GM12878 (cell line): ENCODE measurements at regions not wholly inside any gene's neighbourhood (a gene's known extent, or its start where the extent isn't known, plus 50 kb on each side); places are given as distances from the start of the nearest gene placed in this dataset.

Experiments
- ATAC-seq: fragments of 200-7000 bp; cut with Tn5 transposase; 3 replicates; pipeline ENCODE4 v1.9.1; 2020; ENCODE audit warnings: mild to moderate bottlenecking, moderate library complexity
- BruUV-seq: library from RNA; stranded (reverse); fragments of 400-500 nt; replicated peaks from 2 replicates; lab custom pipeline; 2021; lab: Mats Ljungman, UMichigan
- CTCF ChIA-PET: fragments of 300-600 bp; sonication (Branson Sonifier 250); formaldehyde crosslinking; extraction: SDS; loops from one replicate; lab custom pipeline; 2021; ENCODE audit warnings: inconsistent platforms; lab: Yijun Ruan, JAX
- POLR2A ChIA-PET: fragments of 350-600 bp; formaldehyde crosslinking; extraction: SDS; loops from one replicate; lab custom pipeline; 2021; ENCODE audit warnings: inconsistent platforms; lab: Charles Lee
- RAD21 ChIA-PET: fragments of 300-600 bp; sonication (Branson Sonifier 250); formaldehyde crosslinking; loops from one replicate; lab custom pipeline; 2023; ENCODE audit warnings: antibody characterized with exemption; ENCODE audit not compliant: unreplicated experiment; lab: Charles Lee
- SMC1A ChIA-PET: fragments of 300-600 bp; sonication (Branson Sonifier 250); formaldehyde crosslinking; loops from one replicate; lab custom pipeline; 2023; ENCODE audit not compliant: unreplicated experiment, uncharacterized antibody; lab: Charles Lee
- DNase-seq: peaks from one replicate; pipeline ENCODE4 v3.0.0-alpha.2; 2011; ENCODE audit warnings: low read depth, low spot score
- FAIRE-seq: peaks from 3 replicates; lab custom pipeline; 2011; peaks lifted over from hg19 to GRCh38; lab: Jason Lieb, UNC
- H2AFZ ChIP-seq: 2 replicates; pipeline ENCODE4 v1.6.0; 2011; ENCODE audit warnings: low read depth, low read length, control low read depth; ENCODE audit not compliant: control insufficient read depth
- H3K27ac ChIP-seq: 2 replicates; pipeline ENCODE4 v1.5.1; 2011; ENCODE audit warnings: control low read depth; ENCODE audit not compliant: control insufficient read depth, insufficient read depth
- H3K27me3 ChIP-seq, 2 experiments: replicated peaks in 1 of 2; 2 replicates each; pipeline versions ENCODE4 v1.6.0 to v1.6.1; 2011; ENCODE audit warnings: low read length in 1 of 2; ENCODE audit not compliant: control insufficient read depth in 2 of 2, insufficient read depth in 2 of 2
- H3K36me3 ChIP-seq, 2 experiments: 2 replicates each; pipeline ENCODE4 v1.5.1; 2011; ENCODE audit warnings: low read length in 1 of 2; ENCODE audit not compliant: control insufficient read depth in 2 of 2, insufficient read depth in 2 of 2
- H3K4me1 ChIP-seq: 2 replicates; pipeline ENCODE4 v1.6.1; 2011; ENCODE audit warnings: mild to moderate bottlenecking, low read length, moderate library complexity, mixed read lengths; ENCODE audit not compliant: control insufficient read depth, insufficient read depth
- H3K4me2 ChIP-seq: 2 replicates; pipeline ENCODE4 v1.6.0; 2011; ENCODE audit warnings: control low read depth; ENCODE audit not compliant: control insufficient read depth, insufficient read depth
- H3K4me3 ChIP-seq: fragments of 200-600 bp; sonication (generic); 2 replicates; pipeline ENCODE4 v1.5.1; 2016
- H3K79me2 ChIP-seq: 2 replicates; pipeline ENCODE4 v1.6.0; 2011; ENCODE audit warnings: low read length; ENCODE audit not compliant: control insufficient read depth, insufficient read depth
- H3K9ac ChIP-seq: 2 replicates; pipeline ENCODE4 v1.8.0; 2011; ENCODE audit warnings: low read length, control low read depth, mixed read lengths; ENCODE audit not compliant: control insufficient read depth, insufficient read depth
- H3K9me3 ChIP-seq: replicated peaks from 3 replicates; pipeline ENCODE4 v1.5.1; 2011; ENCODE audit warnings: mild to moderate bottlenecking, low read length; ENCODE audit not compliant: control insufficient read depth, insufficient read depth
- H4K20me1 ChIP-seq: 2 replicates; pipeline ENCODE4 v1.6.0; 2011; ENCODE audit not compliant: control insufficient read depth, insufficient read depth
- NR2C2 ChIP-seq: IDR thresholded peaks from 2 replicates; pipeline ENCODE4 v1.6.1; 2011; ENCODE audit warnings: borderline replicate concordance, low read depth; ENCODE audit not compliant: control insufficient read depth, insufficient read length
- SIX5 ChIP-seq: IDR thresholded peaks from 2 replicates; pipeline ENCODE4 v1.6.1; 2011; ENCODE audit warnings: mild to moderate bottlenecking, low read depth, low read length, moderate library complexity; ENCODE audit not compliant: severe bottlenecking
- TCF3 ChIP-seq: IDR thresholded peaks from 2 replicates; pipeline ENCODE4 v1.6.1; 2012; ENCODE audit warnings: low read depth, mild to moderate bottlenecking, low read length, borderline replicate concordance; ENCODE audit not compliant: insufficient read depth
- ZNF274 ChIP-seq: IDR thresholded peaks from one replicate; pipeline ENCODE4 v1.8.0; 2011; ENCODE audit not compliant: insufficient read length, insufficient read depth
- ZZZ3 ChIP-seq: IDR thresholded peaks from 2 replicates; pipeline ENCODE4 v1.6.1; 2011; ENCODE audit warnings: low read depth; ENCODE audit not compliant: control insufficient read depth, insufficient read length
- WGBS: methylation state at CpG from one replicate; pipeline ENCODE4 v1.1.6; 2016; ENCODE audit warnings: low lambda C conversion rate; ENCODE audit not compliant: insufficient replicate concordance, insufficient coverage; ENCODE audit errors: missing lambda C conversion rate; 5-methylcytosine and 5-hydroxymethylcytosine counted together
- in situ Hi-C: fragments of 300-500 bp; cut with MboI; formaldehyde crosslinking; loops from 9 replicates; pipeline ENCODE4 v1.14.3; 2018; ENCODE audit warnings: mixed read lengths
- intact Hi-C: fragments of 100-400 bp; cut with micrococcal nuclease; formaldehyde crosslinking; loops from one replicate; pipeline ENCODE4 v1.14.2; 2022; ENCODE audit not compliant: unreplicated experiment
- TF ChIP-seq, protein P1 (sequence below): fragments of 450-650 bp; IDR thresholded peaks from 2 replicates; pipeline ENCODE4 v1.6.1; 2017; ENCODE audit warnings: mild to moderate bottlenecking, low read depth, inconsistent platforms; ENCODE audit not compliant: poor library complexity, severe bottlenecking
- TF ChIP-seq, protein P2 (sequence below): fragments of 450-650 bp; IDR thresholded peaks from 2 replicates; pipeline ENCODE4 v1.6.1; 2016; ENCODE audit warnings: mild to moderate bottlenecking, moderate library complexity, borderline replicate concordance
- TF ChIP-seq, protein P3 (sequence below): fragments of 450-650 bp; IDR thresholded peaks from 2 replicates; pipeline ENCODE4 v1.6.1; 2016; ENCODE audit warnings: mild to moderate bottlenecking

DNA sequence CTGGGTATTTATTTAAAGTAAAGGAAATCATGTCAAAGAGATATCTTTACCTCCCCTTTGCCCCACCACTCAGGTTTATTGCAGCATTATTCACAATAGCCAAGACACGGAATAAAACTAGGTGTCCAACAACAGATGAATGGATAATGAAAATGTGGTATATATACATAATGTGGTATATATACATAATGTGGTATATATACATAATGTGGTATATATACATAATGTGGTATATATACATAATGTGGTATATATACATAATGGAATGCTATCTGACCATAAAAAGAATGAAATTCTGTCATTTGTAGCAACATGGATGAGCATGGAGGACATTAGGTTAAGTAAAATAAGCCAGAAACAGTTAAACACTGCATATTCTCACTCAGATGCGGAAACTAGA is 262.6 kb upstream of the PLXNA2 start:
- in situ Hi-C loops: no loop called here
- ChIA-PET POLR2A (no interaction called here), RAD21 (no interaction called here), CTCF (interaction anchor here (0.7 kb wide), 1 partner anchor 733 kb away, joined by 3 read pairs; no protein-coding TSS in a partner anchor), SMC1A (interaction anchor here (0.6 kb wide), 1 partner anchor 455 kb away, joined by 4 read pairs; no protein-coding TSS in a partner anchor)
- H4K20me1 ChIP-seq: no peaks in the 10 kb centered on the region
- no peak overlapping the region for H3K4me2 ChIP-seq
- no peak overlapping the region for H2AFZ ChIP-seq
- BruUV-seq: no TSS peak
- ATAC-seq: no peak
- H3K9ac ChIP-seq: no peak overlapping the region
- no peak for TF ChIP-seq TCF3
- TF ChIP-seq, protein P1, sequence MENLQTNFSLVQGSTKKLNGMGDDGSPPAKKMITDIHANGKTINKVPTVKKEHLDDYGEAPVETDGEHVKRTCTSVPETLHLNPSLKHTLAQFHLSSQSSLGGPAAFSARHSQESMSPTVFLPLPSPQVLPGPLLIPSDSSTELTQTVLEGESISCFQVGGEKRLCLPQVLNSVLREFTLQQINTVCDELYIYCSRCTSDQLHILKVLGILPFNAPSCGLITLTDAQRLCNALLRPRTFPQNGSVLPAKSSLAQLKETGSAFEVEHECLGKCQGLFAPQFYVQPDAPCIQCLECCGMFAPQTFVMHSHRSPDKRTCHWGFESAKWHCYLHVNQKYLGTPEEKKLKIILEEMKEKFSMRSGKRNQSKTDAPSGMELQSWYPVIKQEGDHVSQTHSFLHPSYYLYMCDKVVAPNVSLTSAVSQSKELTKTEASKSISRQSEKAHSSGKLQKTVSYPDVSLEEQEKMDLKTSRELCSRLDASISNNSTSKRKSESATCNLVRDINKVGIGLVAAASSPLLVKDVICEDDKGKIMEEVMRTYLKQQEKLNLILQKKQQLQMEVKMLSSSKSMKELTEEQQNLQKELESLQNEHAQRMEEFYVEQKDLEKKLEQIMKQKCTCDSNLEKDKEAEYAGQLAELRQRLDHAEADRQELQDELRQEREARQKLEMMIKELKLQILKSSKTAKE: no peak
- TF ChIP-seq NR2C2: no peak
- no peak for TF ChIP-seq SIX5
- TF ChIP-seq ZNF274: no peak
- no peak overlapping the region for H3K27ac ChIP-seq
- FAIRE-seq: no peak
- no peaks in the 10 kb centered on the region for H3K4me1 ChIP-seq
- H3K36me3 ChIP-seq: no peaks in the 10 kb centered on the region
- no peaks in the 10 kb centered on the region for H3K9me3 ChIP-seq
- no peak for DNase-seq
- no peaks in the 10 kb centered on the region for H3K27me3 ChIP-seq
- WGBS: 17% methylated on average over 2 of the region's 2 CpGs
- H3K4me3 ChIP-seq: no peak overlapping the region
- intact Hi-C loops: no loop called here
- no peaks in the 10 kb centered on the region for H3K79me2 ChIP-seq

DNA sequence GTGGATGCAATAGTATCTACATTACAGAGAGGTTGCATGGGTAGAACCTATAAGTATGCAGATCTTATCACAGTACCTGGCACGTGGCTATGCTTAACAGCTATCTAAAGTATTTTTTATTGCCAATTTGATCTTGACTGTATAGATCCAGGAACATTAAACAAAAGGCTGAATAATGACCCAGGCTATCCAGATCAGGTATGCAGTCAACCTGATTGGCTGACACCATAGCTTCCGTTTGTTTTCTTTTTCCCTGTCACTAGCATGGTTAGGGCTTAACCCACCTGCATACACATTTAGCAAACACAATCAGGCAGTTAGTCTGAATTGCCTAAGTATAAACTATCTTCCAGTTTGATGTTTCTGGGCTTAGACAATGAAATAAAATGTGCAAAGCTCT is 264.9 kb upstream of the PLXNA2 start:
- ChIA-PET CTCF (interaction anchor here (0.8 to 1.3 kb wide), 2 partner anchors 11 to 48 kb away, joined by 3 read pairs; no protein-coding TSS in a partner anchor), SMC1A (no interaction called here), POLR2A (no interaction called here), RAD21 (no interaction called here)
- ATAC-seq: no peak
- H4K20me1 ChIP-seq: no peaks in the 10 kb centered on the region
- H3K4me1 ChIP-seq: no peaks in the 10 kb centered on the region
- in situ Hi-C loops (no loop called here), intact Hi-C loops (no loop called here)
- no TSS peak for BruUV-seq
- no peaks in the 10 kb centered on the region for H3K27me3 ChIP-seq
- H3K79me2 ChIP-seq: no peaks in the 10 kb centered on the region
- H3K4me2 ChIP-seq: no peak overlapping the region
- H3K9ac ChIP-seq: no peak overlapping the region
- no peak overlapping the region for H3K4me3 ChIP-seq
- FAIRE-seq: no peak
- WGBS: 24% methylated on average over 2 of the region's 2 CpGs
- H3K36me3 ChIP-seq: no peaks in the 10 kb centered on the region
- H2AFZ ChIP-seq: no peak overlapping the region
- H3K9me3 ChIP-seq: no peaks in the 10 kb centered on the region
- H3K27ac ChIP-seq: no peak overlapping the region
- DNase-seq: no peak
- TF ChIP-seq, protein P2, sequence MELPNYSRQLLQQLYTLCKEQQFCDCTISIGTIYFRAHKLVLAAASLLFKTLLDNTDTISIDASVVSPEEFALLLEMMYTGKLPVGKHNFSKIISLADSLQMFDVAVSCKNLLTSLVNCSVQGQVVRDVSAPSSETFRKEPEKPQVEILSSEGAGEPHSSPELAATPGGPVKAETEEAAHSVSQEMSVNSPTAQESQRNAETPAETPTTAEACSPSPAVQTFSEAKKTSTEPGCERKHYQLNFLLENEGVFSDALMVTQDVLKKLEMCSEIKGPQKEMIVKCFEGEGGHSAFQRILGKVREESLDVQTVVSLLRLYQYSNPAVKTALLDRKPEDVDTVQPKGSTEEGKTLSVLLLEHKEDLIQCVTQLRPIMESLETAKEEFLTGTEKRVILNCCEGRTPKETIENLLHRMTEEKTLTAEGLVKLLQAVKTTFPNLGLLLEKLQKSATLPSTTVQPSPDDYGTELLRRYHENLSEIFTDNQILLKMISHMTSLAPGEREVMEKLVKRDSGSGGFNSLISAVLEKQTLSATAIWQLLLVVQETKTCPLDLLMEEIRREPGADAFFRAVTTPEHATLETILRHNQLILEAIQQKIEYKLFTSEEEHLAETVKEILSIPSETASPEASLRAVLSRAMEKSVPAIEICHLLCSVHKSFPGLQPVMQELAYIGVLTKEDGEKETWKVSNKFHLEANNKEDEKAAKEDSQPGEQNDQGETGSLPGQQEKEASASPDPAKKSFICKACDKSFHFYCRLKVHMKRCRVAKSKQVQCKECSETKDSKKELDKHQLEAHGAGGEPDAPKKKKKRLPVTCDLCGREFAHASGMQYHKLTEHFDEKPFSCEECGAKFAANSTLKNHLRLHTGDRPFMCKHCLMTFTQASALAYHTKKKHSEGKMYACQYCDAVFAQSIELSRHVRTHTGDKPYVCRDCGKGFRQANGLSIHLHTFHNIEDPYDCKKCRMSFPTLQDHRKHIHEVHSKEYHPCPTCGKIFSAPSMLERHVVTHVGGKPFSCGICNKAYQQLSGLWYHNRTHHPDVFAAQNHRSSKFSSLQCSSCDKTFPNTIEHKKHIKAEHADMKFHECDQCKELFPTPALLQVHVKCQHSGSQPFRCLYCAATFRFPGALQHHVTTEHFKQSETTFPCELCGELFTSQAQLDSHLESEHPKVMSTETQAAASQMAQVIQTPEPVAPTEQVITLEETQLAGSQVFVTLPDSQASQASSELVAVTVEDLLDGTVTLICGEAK: no peak
- no peak for TF ChIP-seq ZZZ3
- TF ChIP-seq, protein P3, sequence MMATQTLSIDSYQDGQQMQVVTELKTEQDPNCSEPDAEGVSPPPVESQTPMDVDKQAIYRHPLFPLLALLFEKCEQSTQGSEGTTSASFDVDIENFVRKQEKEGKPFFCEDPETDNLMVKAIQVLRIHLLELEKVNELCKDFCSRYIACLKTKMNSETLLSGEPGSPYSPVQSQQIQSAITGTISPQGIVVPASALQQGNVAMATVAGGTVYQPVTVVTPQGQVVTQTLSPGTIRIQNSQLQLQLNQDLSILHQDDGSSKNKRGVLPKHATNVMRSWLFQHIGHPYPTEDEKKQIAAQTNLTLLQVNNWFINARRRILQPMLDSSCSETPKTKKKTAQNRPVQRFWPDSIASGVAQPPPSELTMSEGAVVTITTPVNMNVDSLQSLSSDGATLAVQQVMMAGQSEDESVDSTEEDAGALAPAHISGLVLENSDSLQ: no peak
